Neural cell (in vitro differentiated cells): ENCODE measurements at regions not wholly inside any gene's neighbourhood (a gene's known extent, or its start where the extent isn't known, plus 50 kb on each side); places are given as distances from the start of the nearest gene placed in this dataset.
"Not testable (repeated sequence)": the region's sequence is repeated elsewhere in the genome, so short reads cannot be mapped to it uniquely, and the experiment has no call there.

ENCODE experiments used
- H2AFZ ChIP-seq: fragments of 200-600, 300-800 bp; sonication (generic), shearing (Covaris generic); 2 replicates; pipeline ENCODE4 v1.6.0; 2014; ENCODE audit warnings: low read depth, mild to moderate bottlenecking, antibody characterized with exemption, low read length, moderate library complexity
- H3F3A ChIP-seq: fragments of 200-600 bp; shearing (Covaris generic); 2 replicates; pipeline ENCODE4 v1.6.1; 2016; ENCODE audit warnings: mild to moderate bottlenecking, moderate library complexity, mixed read lengths, antibody characterized with exemption, low read length; ENCODE audit not compliant: insufficient read depth, poor library complexity, severe bottlenecking
- H3K27ac ChIP-seq: fragments of 200-600, 300-800 bp; sonication (generic), shearing (Covaris generic); 2 replicates; pipeline ENCODE4 v1.5.1; 2014; ENCODE audit warnings: mild to moderate bottlenecking, low read length, moderate library complexity
- H3K27me3 ChIP-seq: fragments of 300-800, 200-600 bp; sonication (generic), shearing (Covaris generic); 2 replicates; pipeline ENCODE4 v1.6.0; 2014; ENCODE audit warnings: mild to moderate bottlenecking, low read depth, low read length, moderate library complexity; ENCODE audit not compliant: insufficient read depth
- H3K36me3 ChIP-seq: fragments of 300-800, 200-600 bp; sonication (generic), shearing (Covaris generic); 2 replicates; pipeline ENCODE4 v1.5.1; 2014; ENCODE audit warnings: mild to moderate bottlenecking, antibody characterized with exemption, low read length, moderate library complexity; ENCODE audit not compliant: insufficient read depth
- H3K4me2 ChIP-seq: fragments of 300-800, 200-600 bp; sonication (generic), shearing (Covaris generic); 2 replicates; pipeline ENCODE4 v1.6.0; 2014; ENCODE audit warnings: mild to moderate bottlenecking, low read length
- H3K4me3 ChIP-seq: fragments of 300-800, 200-600 bp; sonication (generic), shearing (Covaris generic); 2 replicates; pipeline ENCODE4 v1.5.1; 2014; ENCODE audit warnings: mild to moderate bottlenecking, low read length, moderate library complexity
- H3K79me2 ChIP-seq: fragments of 200-600 bp; shearing (Covaris generic); replicated peaks from 2 replicates; pipeline ENCODE4 v1.6.0; 2014; ENCODE audit warnings: mild to moderate bottlenecking, low read length, moderate library complexity; ENCODE audit not compliant: insufficient read depth
- H3K9ac ChIP-seq: fragments of 300-800, 200-600 bp; sonication (generic), shearing (Covaris generic); 2 replicates; pipeline ENCODE4 v1.6.1; 2016; ENCODE audit warnings: mild to moderate bottlenecking, low read length, mixed read lengths
- H3K9me2 ChIP-seq: fragments of 200-600 bp; shearing (Covaris generic); 2 replicates; pipeline ENCODE4 v1.6.1; 2016; ENCODE audit warnings: mild to moderate bottlenecking, low read length, mixed read lengths; ENCODE audit not compliant: insufficient read depth
- H3K9me3 ChIP-seq: fragments of 200-600, 300-800 bp; sonication (generic), shearing (Covaris generic); 2 replicates; pipeline ENCODE4 v1.6.1; 2016; ENCODE audit warnings: mild to moderate bottlenecking, mixed run types, low read length, moderate library complexity, mixed read lengths
- H4K20me1 ChIP-seq: fragments of 200-600 bp; shearing (Covaris generic); 2 replicates; pipeline ENCODE4 v1.6.1; 2016; ENCODE audit warnings: mild to moderate bottlenecking, mixed run types; ENCODE audit not compliant: insufficient read depth
- EP300 ChIP-seq: fragments of 450-650 bp; conservative IDR thresholded peaks from 2 replicates; pipeline ENCODE4 v1.6.1; 2014; ENCODE audit warnings: antibody characterized with exemption, mild to moderate bottlenecking, moderate library complexity; ENCODE audit not compliant: poor library complexity, severe bottlenecking
- EZH2 ChIP-seq: fragments of 200-600, 300-800 bp; shearing (Covaris generic), sonication (generic); IDR thresholded peaks from 2 replicates; pipeline ENCODE4 v1.6.1; 2014; ENCODE audit warnings: antibody characterized with exemption, low read length, borderline replicate concordance, mild to moderate bottlenecking; ENCODE audit not compliant: insufficient read depth, poor library complexity, severe bottlenecking
- MXI1 ChIP-seq: fragments of 450-650 bp; conservative IDR thresholded peaks from 2 replicates; pipeline ENCODE4 v1.6.1; 2014; ENCODE audit warnings: antibody characterized with exemption, mild to moderate bottlenecking; ENCODE audit not compliant: poor library complexity, severe bottlenecking
- POLR2AphosphoS5 ChIP-seq: IDR thresholded peaks from 2 replicates; pipeline ENCODE4 v1.6.1; 2012
- RAD21 ChIP-seq: fragments of 450-650 bp; conservative IDR thresholded peaks from 2 replicates; pipeline ENCODE4 v1.6.1; 2014; ENCODE audit warnings: antibody characterized with exemption, mild to moderate bottlenecking, moderate library complexity
- SMC3 ChIP-seq: fragments of 450-650 bp; conservative IDR thresholded peaks from 2 replicates; pipeline ENCODE4 v1.6.1; 2014; ENCODE audit warnings: antibody characterized with exemption, mild to moderate bottlenecking, moderate library complexity; ENCODE audit not compliant: poor library complexity
- TAF1 ChIP-seq: IDR thresholded peaks from 2 replicates; pipeline ENCODE4 v1.6.1; 2012; ENCODE audit warnings: low read depth
- TF ChIP-seq, protein P1 (sequence below): fragments of 450-650 bp; IDR thresholded peaks from 2 replicates; pipeline ENCODE4 v1.5.1; 2014; ENCODE audit warnings: antibody characterized with exemption, mild to moderate bottlenecking, moderate library complexity; ENCODE audit not compliant: poor library complexity, severe bottlenecking
- TF ChIP-seq, protein P2 (sequence below): IDR thresholded peaks from 2 replicates; pipeline ENCODE4 v1.6.1; 2012; ENCODE audit warnings: borderline replicate concordance

DNA sequence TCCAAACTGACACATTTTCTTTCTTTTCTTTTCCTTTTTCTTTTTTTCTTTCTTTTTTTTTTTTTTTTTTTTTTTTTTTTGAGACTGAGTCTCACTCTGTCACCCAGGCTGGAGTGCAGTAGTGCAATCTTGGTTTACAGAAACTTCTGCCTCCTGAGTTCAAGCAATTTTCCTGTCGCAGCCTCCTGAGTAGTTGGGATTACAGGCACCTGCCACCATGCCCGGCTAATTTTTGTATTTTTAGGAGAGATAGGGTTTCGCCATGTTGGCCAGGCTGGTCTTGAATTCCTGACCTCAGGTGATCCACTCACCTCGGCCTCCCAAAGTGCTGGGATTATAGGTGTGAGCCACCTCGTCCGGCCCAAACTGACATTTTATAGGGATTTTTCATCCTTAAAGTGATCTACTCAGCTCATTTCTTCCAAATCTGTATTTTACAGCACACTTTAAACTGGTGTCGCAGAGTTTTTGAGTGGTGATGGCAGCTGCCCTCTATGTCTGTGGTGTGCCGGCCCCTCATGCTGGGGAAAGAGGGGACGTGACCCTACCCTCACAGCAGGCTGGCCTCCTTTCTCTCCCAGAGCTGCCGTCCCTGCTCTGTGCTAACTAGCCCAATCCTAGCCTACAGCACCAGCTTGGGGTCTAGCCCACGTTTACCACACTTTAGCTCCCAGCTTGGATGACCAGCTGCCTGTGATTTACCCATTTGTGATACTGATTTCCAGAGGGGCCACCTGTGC is 211.9 kb upstream of the HAAO start:
- not testable (repeated sequence) for H3K36me3 ChIP-seq, H3K9ac ChIP-seq, H4K20me1 ChIP-seq, H3K9me3 ChIP-seq, H2AFZ ChIP-seq, H3K4me3 ChIP-seq, H3K79me2 ChIP-seq, H3K4me2 ChIP-seq, H3K27ac ChIP-seq, H3F3A ChIP-seq, H3K27me3 ChIP-seq, H3K9me2 ChIP-seq

DNA sequence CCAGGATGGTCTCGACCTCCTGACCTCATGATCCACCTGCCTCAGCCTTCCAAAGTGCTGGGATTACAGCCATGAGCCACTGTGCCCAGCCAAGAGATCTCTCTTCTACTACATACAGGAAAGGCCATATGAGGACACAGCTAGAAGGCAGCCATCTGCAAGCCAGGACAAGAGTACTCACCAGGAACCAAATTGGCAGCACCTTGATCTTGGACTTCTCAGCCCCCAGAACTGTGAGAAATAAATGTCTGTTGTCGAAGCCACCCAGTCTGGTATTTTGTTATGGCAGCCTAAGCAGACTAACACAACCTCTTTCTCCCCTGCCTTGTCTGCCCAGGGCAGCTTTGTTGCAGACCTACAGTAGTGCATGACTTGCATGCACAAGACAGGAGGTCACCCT is 211.3 kb upstream of the HAAO start:
- no peaks in the 10 kb centered on the region for H3F3A ChIP-seq
- TF ChIP-seq SMC3 = no peak
- TF ChIP-seq TAF1 = no peak
- no peak for TF ChIP-seq EP300
- TF ChIP-seq MXI1 = no peak
- no peak for TF ChIP-seq EZH2
- no peak for TF ChIP-seq RAD21
- TF ChIP-seq POLR2AphosphoS5 = no peak
- TF ChIP-seq, protein P1, sequence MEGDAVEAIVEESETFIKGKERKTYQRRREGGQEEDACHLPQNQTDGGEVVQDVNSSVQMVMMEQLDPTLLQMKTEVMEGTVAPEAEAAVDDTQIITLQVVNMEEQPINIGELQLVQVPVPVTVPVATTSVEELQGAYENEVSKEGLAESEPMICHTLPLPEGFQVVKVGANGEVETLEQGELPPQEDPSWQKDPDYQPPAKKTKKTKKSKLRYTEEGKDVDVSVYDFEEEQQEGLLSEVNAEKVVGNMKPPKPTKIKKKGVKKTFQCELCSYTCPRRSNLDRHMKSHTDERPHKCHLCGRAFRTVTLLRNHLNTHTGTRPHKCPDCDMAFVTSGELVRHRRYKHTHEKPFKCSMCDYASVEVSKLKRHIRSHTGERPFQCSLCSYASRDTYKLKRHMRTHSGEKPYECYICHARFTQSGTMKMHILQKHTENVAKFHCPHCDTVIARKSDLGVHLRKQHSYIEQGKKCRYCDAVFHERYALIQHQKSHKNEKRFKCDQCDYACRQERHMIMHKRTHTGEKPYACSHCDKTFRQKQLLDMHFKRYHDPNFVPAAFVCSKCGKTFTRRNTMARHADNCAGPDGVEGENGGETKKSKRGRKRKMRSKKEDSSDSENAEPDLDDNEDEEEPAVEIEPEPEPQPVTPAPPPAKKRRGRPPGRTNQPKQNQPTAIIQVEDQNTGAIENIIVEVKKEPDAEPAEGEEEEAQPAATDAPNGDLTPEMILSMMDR = no peak
- TF ChIP-seq, protein P2, sequence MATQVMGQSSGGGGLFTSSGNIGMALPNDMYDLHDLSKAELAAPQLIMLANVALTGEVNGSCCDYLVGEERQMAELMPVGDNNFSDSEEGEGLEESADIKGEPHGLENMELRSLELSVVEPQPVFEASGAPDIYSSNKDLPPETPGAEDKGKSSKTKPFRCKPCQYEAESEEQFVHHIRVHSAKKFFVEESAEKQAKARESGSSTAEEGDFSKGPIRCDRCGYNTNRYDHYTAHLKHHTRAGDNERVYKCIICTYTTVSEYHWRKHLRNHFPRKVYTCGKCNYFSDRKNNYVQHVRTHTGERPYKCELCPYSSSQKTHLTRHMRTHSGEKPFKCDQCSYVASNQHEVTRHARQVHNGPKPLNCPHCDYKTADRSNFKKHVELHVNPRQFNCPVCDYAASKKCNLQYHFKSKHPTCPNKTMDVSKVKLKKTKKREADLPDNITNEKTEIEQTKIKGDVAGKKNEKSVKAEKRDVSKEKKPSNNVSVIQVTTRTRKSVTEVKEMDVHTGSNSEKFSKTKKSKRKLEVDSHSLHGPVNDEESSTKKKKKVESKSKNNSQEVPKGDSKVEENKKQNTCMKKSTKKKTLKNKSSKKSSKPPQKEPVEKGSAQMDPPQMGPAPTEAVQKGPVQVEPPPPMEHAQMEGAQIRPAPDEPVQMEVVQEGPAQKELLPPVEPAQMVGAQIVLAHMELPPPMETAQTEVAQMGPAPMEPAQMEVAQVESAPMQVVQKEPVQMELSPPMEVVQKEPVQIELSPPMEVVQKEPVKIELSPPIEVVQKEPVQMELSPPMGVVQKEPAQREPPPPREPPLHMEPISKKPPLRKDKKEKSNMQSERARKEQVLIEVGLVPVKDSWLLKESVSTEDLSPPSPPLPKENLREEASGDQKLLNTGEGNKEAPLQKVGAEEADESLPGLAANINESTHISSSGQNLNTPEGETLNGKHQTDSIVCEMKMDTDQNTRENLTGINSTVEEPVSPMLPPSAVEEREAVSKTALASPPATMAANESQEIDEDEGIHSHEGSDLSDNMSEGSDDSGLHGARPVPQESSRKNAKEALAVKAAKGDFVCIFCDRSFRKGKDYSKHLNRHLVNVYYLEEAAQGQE = no peak

More for the DNA sequence above, 211.3 kb upstream of the HAAO start:
- Histone ChIP-seq H3K27ac (no peak overlapping the region), H3K4me3 (no peak overlapping the region), H3K27me3 (no peaks in the 10 kb centered on the region), H2AFZ (no peak overlapping the region), H4K20me1 (no peaks in the 10 kb centered on the region), H3K36me3 (no peaks in the 10 kb centered on the region), H3K9me3 (no peaks in the 10 kb centered on the region), H3K9ac (no peak overlapping the region), H3K79me2 (no peaks in the 10 kb centered on the region), H3K4me2 (no peak overlapping the region), H3K9me2 (no peaks in the 10 kb centered on the region)
